Mesenchymal stem cell (in vitro differentiated cells and primary cell): ENCODE measurements at regions not wholly inside any gene's neighbourhood (a gene's known extent, or its start where the extent isn't known, plus 50 kb on each side); places are given as distances from the start of the nearest gene placed in this dataset.

Source experiments
- DNase-seq: peaks from one replicate; pipeline ENCODE4 v3.0.0-alpha.2; 2013
- H2AFZ ChIP-seq: one replicate; pipeline ENCODE4 v1.6.1; 2013; ENCODE audit warnings: low read depth, mild to moderate bottlenecking, control low read depth, inconsistent platforms, low read length, moderate library complexity
- H2AK5ac ChIP-seq: 2 replicates; pipeline ENCODE4 v1.6.1; 2013; ENCODE audit warnings: low read length, moderate library complexity, mild to moderate bottlenecking, inconsistent platforms; ENCODE audit not compliant: severe bottlenecking
- H2BK120ac ChIP-seq: one replicate; pipeline ENCODE4 v1.6.1; 2013; ENCODE audit warnings: low read depth, mild to moderate bottlenecking, inconsistent platforms, low read length, moderate library complexity
- H2BK12ac ChIP-seq, 2 experiments: one replicate each; pipeline ENCODE4 v1.6.1; 2013; ENCODE audit warnings: inconsistent platforms in 2 of 2, low read length in 2 of 2, mild to moderate bottlenecking in 2 of 2, moderate library complexity in 2 of 2, control low read depth in 1 of 2
- H2BK15ac ChIP-seq: one replicate; pipeline ENCODE4 v1.6.1; 2013; ENCODE audit warnings: mild to moderate bottlenecking, low read depth, inconsistent platforms; ENCODE audit not compliant: poor library complexity, severe bottlenecking
- H2BK5ac ChIP-seq: 2 replicates; pipeline ENCODE4 v1.6.1; 2013; ENCODE audit warnings: low read depth, mild to moderate bottlenecking, low read length, control low read depth, inconsistent platforms; ENCODE audit not compliant: poor library complexity, severe bottlenecking
- H3K14ac ChIP-seq, 2 experiments: one replicate each; pipeline ENCODE4 v1.6.1; 2013; ENCODE audit warnings: inconsistent platforms in 2 of 2, low read length in 2 of 2, control low read depth in 1 of 2, mild to moderate bottlenecking in 1 of 2, moderate library complexity in 1 of 2
- H3K18ac ChIP-seq, 2 experiments: one replicate each; pipeline ENCODE4 v1.6.1; 2013; ENCODE audit warnings: inconsistent platforms in 2 of 2, low read length in 2 of 2, control low read depth in 1 of 2, low read depth in 1 of 2, mild to moderate bottlenecking in 1 of 2
- H3K23ac ChIP-seq, 2 experiments: one replicate each; pipeline ENCODE4 v1.6.1; 2013; ENCODE audit warnings: inconsistent platforms in 2 of 2, low read length in 2 of 2, mild to moderate bottlenecking in 2 of 2, moderate library complexity in 2 of 2, control low read depth in 1 of 2
- H3K27ac ChIP-seq: 2 replicates; pipeline ENCODE4 v1.5.1; 2013; ENCODE audit warnings: mild to moderate bottlenecking, moderate library complexity, low read length, control low read depth, inconsistent platforms; ENCODE audit not compliant: poor library complexity, severe bottlenecking
- H3K27me3 ChIP-seq, 2 experiments: 2 replicates each; pipeline versions ENCODE4 v1.6.1 to v1.7.0; 2013; ENCODE audit warnings: low read length in 2 of 2, mild to moderate bottlenecking in 2 of 2, moderate library complexity in 2 of 2, control low read depth in 1 of 2, inconsistent platforms in 1 of 2; ENCODE audit not compliant: control insufficient read depth in 1 of 2, insufficient read depth in 1 of 2
- H3K36me3 ChIP-seq, 2 experiments: 2 replicates each; pipeline versions ENCODE4 v1.6.1 to v1.7.0; 2013; ENCODE audit warnings: low read length in 2 of 2, control low read depth in 1 of 2, inconsistent platforms in 1 of 2, low read depth in 1 of 2, mild to moderate bottlenecking in 1 of 2; ENCODE audit not compliant: insufficient read depth in 2 of 2, control insufficient read depth in 1 of 2
- H3K4ac ChIP-seq, 2 experiments: one replicate each; pipeline ENCODE4 v1.6.1; 2013; ENCODE audit warnings: inconsistent platforms in 2 of 2, low read length in 2 of 2, mild to moderate bottlenecking in 2 of 2, moderate library complexity in 2 of 2, control low read depth in 1 of 2, low read depth in 1 of 2
- H3K4me1 ChIP-seq: 2 replicates; pipeline ENCODE4 v1.6.1; 2013; ENCODE audit warnings: low read depth, low read length, control low read depth; ENCODE audit not compliant: control insufficient read depth, insufficient read depth
- H3K4me2 ChIP-seq: 2 replicates; pipeline ENCODE4 v1.6.1; 2013; ENCODE audit warnings: low read length, mild to moderate bottlenecking, inconsistent platforms; ENCODE audit not compliant: poor library complexity, severe bottlenecking
- H3K4me3 ChIP-seq, 2 experiments: 2 replicates each; pipeline versions ENCODE4 v1.5.1 to v1.7.0; 2013; ENCODE audit warnings: low read length in 2 of 2, mild to moderate bottlenecking in 2 of 2, control low read depth in 1 of 2, low read depth in 1 of 2; ENCODE audit not compliant: insufficient read depth in 1 of 2
- H3K79me1 ChIP-seq: replicated peaks from 2 replicates; pipeline ENCODE4 v1.6.1; 2013; ENCODE audit warnings: mild to moderate bottlenecking, control low read depth, low read length, inconsistent platforms; ENCODE audit not compliant: poor library complexity, severe bottlenecking
- H3K9ac ChIP-seq: 2 replicates; pipeline ENCODE4 v1.7.0; 2013; ENCODE audit warnings: mild to moderate bottlenecking, low read length, moderate library complexity
- H3K9me3 ChIP-seq: 2 replicates; pipeline ENCODE4 v1.7.0; 2013; ENCODE audit warnings: mild to moderate bottlenecking, low read length; ENCODE audit not compliant: control insufficient read depth
- H4K8ac ChIP-seq: one replicate; pipeline ENCODE4 v1.6.1; 2013; ENCODE audit warnings: inconsistent platforms, mild to moderate bottlenecking, low read length, moderate library complexity
- H4K91ac ChIP-seq: one replicate; pipeline ENCODE4 v1.6.1; 2013; ENCODE audit warnings: mild to moderate bottlenecking, low read length, inconsistent platforms
- WGBS: methylation state at CpG from one replicate; pipeline ENCODE4 v1.1.7; 2013; ENCODE audit warnings: mixed read lengths; 5-methylcytosine and 5-hydroxymethylcytosine counted together

GRCh38 chr1:59176471-59176870 lies 120.4 kb upstream of the FGGY start:
- no peak overlapping the region for H4K91ac ChIP-seq
- no peaks in the 10 kb centered on the region for H3K79me1 ChIP-seq
- no peak overlapping the region for H3K18ac ChIP-seq
- WGBS: 84% methylated on average over 2 of the region's 3 CpGs
- no peaks in the 10 kb centered on the region for H3K9me3 ChIP-seq
- no peak overlapping the region for H2BK5ac ChIP-seq
- no peak overlapping the region for H3K27ac ChIP-seq
- no peak overlapping the region for H3K4ac ChIP-seq
- no peaks in the 10 kb centered on the region for H3K27me3 ChIP-seq
- no peak overlapping the region for H2BK15ac ChIP-seq
- no peak overlapping the region for H2AFZ ChIP-seq
- no peak overlapping the region for H3K9ac ChIP-seq
- no peak overlapping the region for H3K14ac ChIP-seq
- H3K4me3 ChIP-seq: no peak overlapping the region
- H3K4me2 ChIP-seq: no peak overlapping the region
- DNase-seq: no peak
- H4K8ac ChIP-seq: no peak overlapping the region
- H3K36me3 ChIP-seq: no peaks in the 10 kb centered on the region
- H2BK120ac ChIP-seq: no peak overlapping the region
- H3K23ac ChIP-seq: no peak overlapping the region
- no peak overlapping the region for H2AK5ac ChIP-seq
- peaks cover 7% of the 10 kb centered on the region for H3K4me1 ChIP-seq
- H2BK12ac ChIP-seq: no peak overlapping the region

GRCh38 chr1:59177756-59178155 lies 119.1 kb upstream of the FGGY start:
- Histone ChIP-seq H2BK15ac (no peak overlapping the region), H3K18ac (no peak overlapping the region), H4K91ac (peak overlapping the region; percentile 2), H3K27ac (no peak overlapping the region), H3K27me3 (no peaks in the 10 kb centered on the region), H3K9ac (no peak overlapping the region), H2BK12ac (peak overlapping the region in 1 of 2 experiments; percentile 38), H3K14ac (no peak overlapping the region), H2AK5ac (peak overlapping the region; percentile 44), H3K4ac (no peak overlapping the region), H3K9me3 (no peaks in the 10 kb centered on the region), H3K4me2 (no peak overlapping the region), H2BK120ac (no peak overlapping the region), H3K4me3 (no peak overlapping the region), H2AFZ (no peak overlapping the region), H2BK5ac (no peak overlapping the region), H3K79me1 (no peaks in the 10 kb centered on the region), H4K8ac (no peak overlapping the region), H3K36me3 (no peaks in the 10 kb centered on the region), H3K4me1 (peaks cover 7% of the 10 kb centered on the region), H3K23ac (no peak overlapping the region)
- 100% methylated on average over 2 of the region's 2 CpGs for WGBS
- DNase-seq: no peak

GRCh38 chr1:59178339-59179187 lies 118.3 kb upstream of the FGGY start:
- Histone ChIP-seq H3K79me1 (no peaks in the 10 kb centered on the region), H3K18ac (peak overlapping the region; percentile 67 to 88), H2AK5ac (peak overlapping the region; percentile 69), H3K36me3 (no peaks in the 10 kb centered on the region), H4K8ac (no peak overlapping the region), H3K4me2 (no peak overlapping the region), H2BK5ac (no peak overlapping the region), H3K14ac (no peak overlapping the region), H3K27me3 (no peaks in the 10 kb centered on the region), H2AFZ (no peak overlapping the region), H3K9ac (peak overlapping the region; percentile 55), H2BK120ac (peak overlapping the region; percentile 23), H3K27ac (no peak overlapping the region), H2BK12ac (peak overlapping the region; percentile 40 to 85), H3K4me3 (no peak overlapping the region), H2BK15ac (no peak overlapping the region), H3K23ac (peak overlapping the region in 1 of 2 experiments; percentile 43), H4K91ac (no peak overlapping the region), H3K9me3 (no peaks in the 10 kb centered on the region), H3K4me1 (peaks cover 7% of the 10 kb centered on the region), H3K4ac (peak overlapping the region; percentile 46 to 63)
- WGBS: 75% methylated on average over 4 of the region's 4 CpGs
- DNase-seq: peak; percentile 66

- no peak for DNase-seq
- H3K27ac ChIP-seq: no peak overlapping the region
- no peaks in the 10 kb centered on the region for H3K27me3 ChIP-seq
- H3K4ac ChIP-seq: peak overlapping the region in 1 of 2 experiments; percentile 3
- peaks cover 7% of the 10 kb centered on the region for H3K4me1 ChIP-seq
- peak overlapping the region in 1 of 2 experiments; percentile 4 for H2BK12ac ChIP-seq
- no peak overlapping the region for H2BK120ac ChIP-seq
- peak overlapping the region; percentile 58 for H3K9ac ChIP-seq
- H2BK15ac ChIP-seq: no peak overlapping the region
- peak overlapping the region in 1 of 2 experiments; percentile 18 for H3K18ac ChIP-seq
- H4K8ac ChIP-seq: no peak overlapping the region
- H2BK5ac ChIP-seq: no peak overlapping the region
- H2AFZ ChIP-seq: no peak overlapping the region
- H3K36me3 ChIP-seq: no peaks in the 10 kb centered on the region
- 73% methylated on average over 1 of the region's 1 CpG for WGBS
- no peaks in the 10 kb centered on the region for H3K79me1 ChIP-seq
- no peak overlapping the region for H3K4me3 ChIP-seq
- no peaks in the 10 kb centered on the region for H3K9me3 ChIP-seq
- no peak overlapping the region for H3K14ac ChIP-seq
- no peak overlapping the region for H4K91ac ChIP-seq
- H3K4me2 ChIP-seq: no peak overlapping the region
- no peak overlapping the region for H3K23ac ChIP-seq
- H2AK5ac ChIP-seq: no peak overlapping the region
These were observed 117.2 kb upstream of the FGGY start for GRCh38 chr1:59179673-59180072.
